H9 (cell line): ENCODE measurements at regions not wholly inside any gene's neighbourhood (a gene's known extent, or its start where the extent isn't known, plus 50 kb on each side); places are given as distances from the start of the nearest gene placed in this dataset.

Experiments used
- DNase-seq: peaks from one replicate; pipeline ENCODE4 v3.0.0-alpha.2; 2017
- H2AFZ ChIP-seq: one replicate; pipeline ENCODE4 v1.6.1; 2013; ENCODE audit warnings: mild to moderate bottlenecking, low read length, control low read depth, moderate library complexity
- H2AK5ac ChIP-seq: 2 replicates; pipeline ENCODE4 v1.6.1; 2013; ENCODE audit warnings: low read length, control low read depth, mixed read lengths; ENCODE audit not compliant: insufficient read length
- H2BK120ac ChIP-seq: one replicate; pipeline ENCODE4 v1.6.1; 2013; ENCODE audit warnings: low read depth, mild to moderate bottlenecking, low read length, control low read depth, inconsistent platforms; ENCODE audit not compliant: poor library complexity, severe bottlenecking
- H2BK12ac ChIP-seq: 2 replicates; pipeline ENCODE4 v1.6.1; 2013; ENCODE audit warnings: low read length, control low read depth, mixed read lengths, low read depth; ENCODE audit not compliant: insufficient read length
- H2BK15ac ChIP-seq: 2 replicates; pipeline ENCODE4 v1.6.1; 2013; ENCODE audit warnings: low read depth, low read length, control low read depth
- H2BK20ac ChIP-seq: one replicate; pipeline ENCODE4 v1.6.1; 2013; ENCODE audit warnings: low read depth, mild to moderate bottlenecking, low read length, control low read depth, inconsistent platforms; ENCODE audit not compliant: poor library complexity, severe bottlenecking
- H2BK5ac ChIP-seq: 2 replicates; pipeline ENCODE4 v1.6.1; 2013; ENCODE audit warnings: low read length, control low read depth, mixed read lengths; ENCODE audit not compliant: insufficient read length
- H3K14ac ChIP-seq: 2 replicates; pipeline ENCODE4 v1.6.1; 2013; ENCODE audit warnings: low read length, control low read depth; ENCODE audit not compliant: insufficient read depth
- H3K18ac ChIP-seq: 2 replicates; pipeline ENCODE4 v1.6.1; 2013; ENCODE audit warnings: low read depth, mild to moderate bottlenecking, mixed read lengths, low read length, control low read depth; ENCODE audit not compliant: insufficient read length
- H3K23ac ChIP-seq: 2 replicates; pipeline ENCODE4 v1.6.1; 2013; ENCODE audit warnings: low read length, control low read depth, mixed read lengths, low read depth; ENCODE audit not compliant: insufficient read length
- H3K23me2 ChIP-seq: 2 replicates; pipeline ENCODE4 v1.6.1; 2013; ENCODE audit warnings: low read depth, mild to moderate bottlenecking, mixed read lengths, low read length, control low read depth; ENCODE audit not compliant: insufficient read length, poor library complexity, severe bottlenecking
- H3K27ac ChIP-seq: 2 replicates; pipeline ENCODE4 v1.5.1; 2013; ENCODE audit warnings: low read length, control low read depth, mixed read lengths, low read depth; ENCODE audit not compliant: insufficient read length
- H3K27me3 ChIP-seq: 2 replicates; pipeline ENCODE4 v1.6.1; 2013; ENCODE audit warnings: low read length, control low read depth, inconsistent platforms; ENCODE audit not compliant: insufficient read depth
- H3K4ac ChIP-seq: 2 replicates; pipeline ENCODE4 v1.6.1; 2013; ENCODE audit warnings: low read depth, mild to moderate bottlenecking, control low read depth, inconsistent platforms, low read length, moderate library complexity
- H3K4me1 ChIP-seq: 2 replicates; pipeline ENCODE4 v1.6.1; 2013; ENCODE audit warnings: low read length, control low read depth, inconsistent platforms; ENCODE audit not compliant: insufficient read depth
- H3K4me2 ChIP-seq: 2 replicates; pipeline ENCODE4 v1.6.1; 2013; ENCODE audit warnings: low read length, control low read depth, mixed read lengths; ENCODE audit not compliant: insufficient read length, insufficient read depth
- H3K56ac ChIP-seq: 2 replicates; pipeline ENCODE4 v1.6.1; 2013; ENCODE audit warnings: low read depth, mild to moderate bottlenecking, mixed read lengths, low read length, control low read depth; ENCODE audit not compliant: insufficient read length
- H3K79me1 ChIP-seq: 2 replicates; pipeline ENCODE4 v1.6.1; 2013; ENCODE audit warnings: low read depth, mild to moderate bottlenecking, moderate library complexity, low read length, control low read depth, inconsistent platforms; ENCODE audit not compliant: insufficient read depth, poor library complexity, severe bottlenecking
- H3K79me2 ChIP-seq: 2 replicates; pipeline ENCODE4 v1.6.1; 2013; ENCODE audit warnings: low read length, control low read depth, inconsistent platforms; ENCODE audit not compliant: insufficient read depth
- H3K9ac ChIP-seq: 2 replicates; pipeline ENCODE4 v1.6.1; 2013; ENCODE audit warnings: low read length, control low read depth, mixed read lengths; ENCODE audit not compliant: insufficient read length; ENCODE audit errors: extremely low read depth
- H3K9me3 ChIP-seq: one replicate; pipeline ENCODE4 v1.6.1; 2013; ENCODE audit warnings: low read depth, low read length, inconsistent platforms; ENCODE audit not compliant: control insufficient read depth
- H3T11ph ChIP-seq: one replicate; pipeline ENCODE4 v1.6.1; 2013; ENCODE audit warnings: mild to moderate bottlenecking, low read length, control low read depth, inconsistent platforms
- H4K20me1 ChIP-seq: one replicate; pipeline ENCODE4 v1.6.1; 2013; ENCODE audit not compliant: control insufficient read depth, insufficient read length, insufficient read depth
- H4K5ac ChIP-seq: 2 replicates; pipeline ENCODE4 v1.6.1; 2013; ENCODE audit warnings: low read depth, mild to moderate bottlenecking, mixed read lengths, low read length, control low read depth; ENCODE audit not compliant: insufficient read length
- H4K8ac ChIP-seq: replicated peaks from 2 replicates; pipeline ENCODE4 v1.6.1; 2013; ENCODE audit warnings: low read length, control low read depth, mixed read lengths, low read depth; ENCODE audit not compliant: insufficient read length
- H4K91ac ChIP-seq: 2 replicates; pipeline ENCODE4 v1.6.1; 2013; ENCODE audit warnings: low read depth, mild to moderate bottlenecking, moderate library complexity, mixed read lengths, low read length, control low read depth; ENCODE audit not compliant: insufficient read length
- H3K27ac Mint-ChIP-seq, 3 experiments: 2 replicates in 2 of 3; 3 replicates in 1 of 3; pipeline ENCODE4 v1.8.0; 2020 to 2021; ENCODE audit warnings: mixed read lengths in 3 of 3, mild to moderate bottlenecking in 1 of 3, moderate library complexity in 1 of 3
- H3K27me3 Mint-ChIP-seq: 2 replicates; pipeline ENCODE4 v1.8.0; 2021; ENCODE audit warnings: low read depth, mild to moderate bottlenecking, moderate library complexity, mixed read lengths
- H3K36me3 Mint-ChIP-seq, 3 experiments: 2 replicates in 2 of 3; 3 replicates in 1 of 3; pipeline ENCODE4 v1.8.0; 2020 to 2021; ENCODE audit warnings: low read depth in 3 of 3, mixed read lengths in 3 of 3; ENCODE audit not compliant: insufficient read depth in 1 of 3
- H3K4me1 Mint-ChIP-seq, 2 experiments: 2 replicates each; pipeline ENCODE4 v1.8.0; 2020; ENCODE audit warnings: mixed read lengths in 2 of 2
- H3K4me3 Mint-ChIP-seq, 2 experiments: 2 replicates in 1 of 2; 3 replicates in 1 of 2; pipeline ENCODE4 v1.8.0; 2020 to 2021; ENCODE audit warnings: mild to moderate bottlenecking in 2 of 2, mixed read lengths in 2 of 2, moderate library complexity in 1 of 2
- H3K9me3 Mint-ChIP-seq, 2 experiments: 2 replicates in 1 of 2; 3 replicates in 1 of 2; pipeline ENCODE4 v1.8.0; 2020; ENCODE audit warnings: mild to moderate bottlenecking in 2 of 2, mixed read lengths in 2 of 2, moderate library complexity in 1 of 2
- CTCF ChIP-seq: fragments of 200-600 bp; sonication (generic); conservative IDR thresholded peaks from 3 replicates; pipeline ENCODE4 v1.8.0; 2021; ENCODE audit warnings: antibody characterized with exemption, mild to moderate bottlenecking
- WGBS: extraction: QIAGEN DNeasy Blood & Tissue Kit; methylation state at CpG from one replicate; pipeline ENCODE4 v1.1.7; 2013; ENCODE audit warnings: missing lambda C conversion rate, low lambda C conversion rate, mixed read lengths; ENCODE audit not compliant: insufficient read length; ENCODE audit errors: extremely low coverage; 5-methylcytosine and 5-hydroxymethylcytosine counted together

GRCh38 chr3:80556763-80557162, 789.0 kb upstream of the ROBO1 start:
- no peak overlapping the region for H3K56ac ChIP-seq
- H3K4me3 Mint-ChIP-seq: no peak overlapping the region
- H3K23me2 ChIP-seq: no peaks in the 10 kb centered on the region
- no peak overlapping the region for H3K27ac ChIP-seq
- H4K5ac ChIP-seq: no peak overlapping the region
- H3K9me3 ChIP-seq: no peaks in the 10 kb centered on the region
- H3K9ac ChIP-seq: no peak overlapping the region
- H3K4me2 ChIP-seq: no peak overlapping the region
- H2AK5ac ChIP-seq: no peak overlapping the region
- WGBS: no CpG with 5 or more reads among the region's 1 CpG
- H3K79me2 ChIP-seq: no peaks in the 10 kb centered on the region
- H3K14ac ChIP-seq: no peak overlapping the region
- H4K8ac ChIP-seq: no peak overlapping the region
- no peak overlapping the region for H4K91ac ChIP-seq
- H3K18ac ChIP-seq: no peak overlapping the region
- no peak overlapping the region for H2BK12ac ChIP-seq
- DNase-seq: no peak
- no peak overlapping the region for H3K23ac ChIP-seq
- no peaks in the 10 kb centered on the region for H3K79me1 ChIP-seq
- H3K4me1 ChIP-seq: no peaks in the 10 kb centered on the region
- H3K4ac ChIP-seq: no peak overlapping the region
- H4K20me1 ChIP-seq: no peaks in the 10 kb centered on the region
- no peak overlapping the region for H2BK15ac ChIP-seq
- no peak overlapping the region for H3K27ac Mint-ChIP-seq
- no peaks in the 10 kb centered on the region for H3K4me1 Mint-ChIP-seq
- H2BK120ac ChIP-seq: no peak overlapping the region
- no peaks in the 10 kb centered on the region for H3K27me3 ChIP-seq
- H3K9me3 Mint-ChIP-seq: peaks cover 0 to 4% of the 10 kb centered on the region in 2 experiments; a peak in 2 of 5 replicates
- no peaks in the 10 kb centered on the region for H3K27me3 Mint-ChIP-seq
- H3T11ph ChIP-seq: no peak overlapping the region
- H2BK20ac ChIP-seq: no peak overlapping the region
- TF ChIP-seq CTCF: no peak
- no peak overlapping the region for H2AFZ ChIP-seq
- no peak overlapping the region for H2BK5ac ChIP-seq
- H3K36me3 Mint-ChIP-seq: peaks cover 0 to 2% (median 0%) of the 10 kb centered on the region in 3 experiments; a peak in 1 of 7 replicates
